A549 (cell line): ENCODE measurements at regions not wholly inside any gene's neighbourhood (a gene's known extent, or its start where the extent isn't known, plus 50 kb on each side); places are given as distances from the start of the nearest gene placed in this dataset.
A peak's percentile ranks its signal among the peaks of the same experiment; 100 is the strongest.

Source experiments
- ATAC-seq, 2 experiments: fragments of 200-7000 bp in 1 of 2; fragments of >200 bp in 1 of 2; cut with Nextera tagmentation in 1 of 2; cut with Tn5 transposase in 1 of 2; 3 replicates each; pipeline versions ENCODE4 v1.8.0 to v1.9.1; 2018 to 2020; ENCODE audit warnings: mild to moderate bottlenecking in 1 of 2, moderate library complexity in 1 of 2
- CTCF ChIA-PET: fragments of 300-600 bp; sonication (Branson Sonifier 250); formaldehyde crosslinking; extraction: SDS; loops from one replicate; lab custom pipeline; 2021; ENCODE audit warnings: antibody characterized with exemption, inconsistent platforms; lab: Yijun Ruan, JAX
- POLR2A ChIA-PET: fragments of 350-600 bp; formaldehyde crosslinking; extraction: SDS; loops from one replicate; lab custom pipeline; 2021; ENCODE audit warnings: antibody characterized with exemption, inconsistent platforms; lab: Yijun Ruan, JAX
- DNase-seq, 2 experiments: peaks; one replicate each; pipeline versions ENCODE4 v3.0.0 to v3.0.0-alpha.2; 2011 to 2016; ENCODE audit warnings: low read depth in 1 of 2, low spot score in 1 of 2
- FAIRE-seq: peaks from 2 replicates; lab custom pipeline; 2011; peaks lifted over from hg19 to GRCh38; lab: Jason Lieb, UNC
- H3K27ac ChIP-seq, 2 experiments: fragments of >200 bp; sonication (Bioruptor Twin); formaldehyde crosslinking; 3 replicates each; pipeline ENCODE4 v1.5.1; 2016 to 2017
- H3K4me1 ChIP-seq: fragments of >200 bp; sonication (Bioruptor Twin); formaldehyde crosslinking; 3 replicates; pipeline ENCODE4 v1.6.1; 2016
- H3K4me2 ChIP-seq: fragments of >200 bp; sonication (Bioruptor Twin); formaldehyde crosslinking; 3 replicates; pipeline ENCODE4 v1.6.1; 2016
- H3K4me3 ChIP-seq: fragments of >200 bp; sonication (Bioruptor Twin); formaldehyde crosslinking; 3 replicates; pipeline ENCODE4 v1.5.1; 2016
- H3K9me3 ChIP-seq: fragments of >200 bp; sonication (Bioruptor Twin); formaldehyde crosslinking; 3 replicates; pipeline ENCODE4 v1.6.1; 2016
- BHLHE40 ChIP-seq: IDR thresholded peaks from 2 replicates; pipeline ENCODE4 v1.6.1; 2012; ENCODE audit warnings: low read depth, low read length, inconsistent platforms
- CHD2 ChIP-seq: fragments of 150-350 bp; IDR thresholded peaks from 2 replicates; pipeline ENCODE4 v1.6.1; 2014; ENCODE audit warnings: low read length; ENCODE audit not compliant: partially characterized antibody
- E2F6 ChIP-seq: IDR thresholded peaks from 2 replicates; pipeline ENCODE4 v1.6.1; 2012; ENCODE audit warnings: low read depth, borderline replicate concordance
- EHF ChIP-seq: fragments of 250-450 bp; sonication (Bioruptor Pico); IDR thresholded peaks from 2 replicates; pipeline ENCODE4 v1.5.0; 2020; ENCODE audit warnings: mild to moderate bottlenecking
- EP300 ChIP-seq, 2 experiments: fragments of >200 bp; sonication (Bioruptor Twin); formaldehyde crosslinking; IDR thresholded peaks; 2 replicates in 1 of 2; 3 replicates in 1 of 2; pipeline ENCODE4 v1.6.1; 2016 to 2017
- ESRRA ChIP-seq: fragments of 150-350 bp; IDR thresholded peaks from 2 replicates; pipeline ENCODE4 v1.6.1; 2014; ENCODE audit warnings: mild to moderate bottlenecking, low read length, borderline replicate concordance
- FOSL2 ChIP-seq, 2 experiments: fragments of 450-650 bp in 1 of 2; fragments of >200 bp in 1 of 2; sonication (Bioruptor Twin) in 1 of 2; formaldehyde crosslinking; IDR thresholded peaks; 2 replicates each; pipeline versions ENCODE4 v1.5.0 to v1.6.1; 2016 to 2020; ENCODE audit warnings: mild to moderate bottlenecking in 1 of 2, moderate library complexity in 1 of 2
- FOXS1 ChIP-seq: fragments of 250-450 bp; sonication (Bioruptor Pico); IDR thresholded peaks from 2 replicates; pipeline ENCODE4 v1.5.0; 2020; ENCODE audit warnings: mild to moderate bottlenecking, moderate library complexity
- GATA3 ChIP-seq: IDR thresholded peaks from 2 replicates; pipeline ENCODE4 v1.6.1; 2012; ENCODE audit warnings: borderline replicate concordance
- HOXB13 ChIP-seq: fragments of 250-450 bp; sonication (Bioruptor Pico); IDR thresholded peaks from 2 replicates; pipeline ENCODE4 v1.5.0; 2020; ENCODE audit warnings: low read depth, mild to moderate bottlenecking, moderate library complexity
- JUNB ChIP-seq: fragments of >200 bp; sonication (Bioruptor Twin); formaldehyde crosslinking; IDR thresholded peaks from 2 replicates; pipeline ENCODE4 v1.6.1; 2016
- MAFK ChIP-seq: fragments of 450-650 bp; IDR thresholded peaks from 2 replicates; pipeline ENCODE4 v1.6.1; 2014; ENCODE audit not compliant: partially characterized antibody
- MAX ChIP-seq: IDR thresholded peaks from 2 replicates; pipeline ENCODE4 v1.6.1; 2012
- MYC ChIP-seq: IDR thresholded peaks from 2 replicates; pipeline ENCODE4 v1.6.1; 2012; ENCODE audit warnings: mild to moderate bottlenecking, inconsistent platforms, low read length, improper control_type of control experiment, borderline replicate concordance
- NR3C1 ChIP-seq: fragments of >200 bp; sonication (Bioruptor Twin); formaldehyde crosslinking; IDR thresholded peaks from 3 replicates; pipeline ENCODE4 v1.6.1; 2017
- PHF8 ChIP-seq: fragments of 200-600 bp; sonication (generic); IDR thresholded peaks from 2 replicates; pipeline ENCODE4 v1.6.1; 2016; ENCODE audit warnings: low read depth, mild to moderate bottlenecking, antibody characterized with exemption, moderate library complexity, borderline replicate concordance
- POLR2AphosphoS2 ChIP-seq: conservative IDR thresholded peaks from 2 replicates; pipeline ENCODE4 v1.6.1; 2012; ENCODE audit warnings: low read length, improper control_type of control experiment, inconsistent platforms
- RARB ChIP-seq: fragments of 250-450 bp; sonication (Bioruptor Pico); IDR thresholded peaks from 2 replicates; pipeline ENCODE4 v1.8.0; 2021; ENCODE audit warnings: mild to moderate bottlenecking, moderate library complexity
- RCOR1 ChIP-seq: fragments of 150-350 bp; IDR thresholded peaks from 2 replicates; pipeline ENCODE4 v1.6.1; 2014; ENCODE audit warnings: antibody characterized with exemption, low read length, low read depth
- RNF2 ChIP-seq: fragments of 200-600 bp; sonication (generic); IDR thresholded peaks from 2 replicates; pipeline ENCODE4 v1.6.1; 2016; ENCODE audit warnings: low read depth, mild to moderate bottlenecking, antibody characterized with exemption, moderate library complexity, borderline replicate concordance
- SMC3 ChIP-seq: fragments of >200 bp; sonication (Bioruptor Twin); formaldehyde crosslinking; IDR thresholded peaks from 3 replicates; pipeline ENCODE4 v1.6.1; 2018; ENCODE audit warnings: inconsistent platforms
- SREBF2 ChIP-seq: fragments of 450-650 bp; IDR thresholded peaks from 2 replicates; pipeline ENCODE4 v1.6.1; 2014; ENCODE audit warnings: mild to moderate bottlenecking, moderate library complexity
- TP53 ChIP-seq: fragments of 250-450 bp; sonication (Bioruptor Pico); IDR thresholded peaks from 2 replicates; pipeline ENCODE4 v1.5.0; 2021; ENCODE audit warnings: mild to moderate bottlenecking, moderate library complexity
- USF2 ChIP-seq: fragments of 450-650 bp; IDR thresholded peaks from 2 replicates; pipeline ENCODE4 v1.6.1; 2014; ENCODE audit warnings: antibody characterized with exemption
- ZFP36 ChIP-seq: fragments of 450-650 bp; IDR thresholded peaks from 2 replicates; pipeline ENCODE4 v1.6.1; 2014; ENCODE audit warnings: borderline replicate concordance; ENCODE audit not compliant: partially characterized antibody
- ZNF302 ChIP-seq: fragments of 250-450 bp; sonication (Bioruptor Pico); IDR thresholded peaks from 2 replicates; pipeline ENCODE4 v1.9.0; 2021; ENCODE audit warnings: inconsistent platforms, mild to moderate bottlenecking, moderate library complexity
- ZSCAN20 ChIP-seq: fragments of 250-450 bp; sonication (Bioruptor Pico); IDR thresholded peaks from 2 replicates; pipeline ENCODE4 v1.8.0; 2022; ENCODE audit warnings: mild to moderate bottlenecking, moderate library complexity
- WGBS: methylation state at CpG from one replicate; pipeline ENCODE4 v1.1.6; 2017; ENCODE audit errors: missing lambda C conversion rate; 5-methylcytosine and 5-hydroxymethylcytosine counted together
- TF ChIP-seq, protein P1 (sequence below): fragments of >200 bp; sonication (Bioruptor Twin); formaldehyde crosslinking; IDR thresholded peaks from 2 replicates; pipeline ENCODE4 v1.6.1; 2016

DNA sequence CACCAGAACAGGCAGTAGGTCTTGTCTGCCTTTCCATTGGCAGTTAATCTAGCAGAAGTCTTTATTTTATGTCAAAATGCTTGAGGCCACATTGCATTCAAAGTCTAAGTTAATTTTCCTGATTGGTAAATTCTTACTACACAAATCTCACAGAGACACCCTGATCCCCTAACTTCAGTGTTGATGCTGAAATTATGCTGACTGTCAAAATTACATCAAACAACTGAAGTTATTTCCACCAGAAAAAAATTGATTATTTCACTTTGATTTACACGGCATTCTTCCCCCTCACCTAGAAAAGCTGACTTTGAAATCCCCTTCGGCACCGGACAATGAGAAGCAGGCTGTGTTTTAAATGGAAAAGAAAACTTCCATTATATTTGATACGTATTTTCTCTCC, 99.1 kb downstream of the MAF start:
- ATAC-seq (no peak), DNase-seq (no peak), FAIRE-seq (no peak)
- TF ChIP-seq ZNF302 (CRISPR knock-in tag): no peak
- TF ChIP-seq MAFK: peak; percentile 83
- no peak for TF ChIP-seq HOXB13 (CRISPR knock-in tag)
- no peak for TF ChIP-seq SREBF2
- Histone ChIP-seq H3K4me3 (no peak overlapping the region), H3K4me1 (no peaks in the 10 kb centered on the region), H3K27ac (no peak overlapping the region), H3K9me3 (no peaks in the 10 kb centered on the region; the same call in 2 of the 3 replicates), H3K4me2 (no peak overlapping the region)
- ChIA-PET CTCF (no interaction called here), POLR2A (no interaction called here)
- WGBS: 63% methylated on average over 4 of the region's 4 CpGs

DNA sequence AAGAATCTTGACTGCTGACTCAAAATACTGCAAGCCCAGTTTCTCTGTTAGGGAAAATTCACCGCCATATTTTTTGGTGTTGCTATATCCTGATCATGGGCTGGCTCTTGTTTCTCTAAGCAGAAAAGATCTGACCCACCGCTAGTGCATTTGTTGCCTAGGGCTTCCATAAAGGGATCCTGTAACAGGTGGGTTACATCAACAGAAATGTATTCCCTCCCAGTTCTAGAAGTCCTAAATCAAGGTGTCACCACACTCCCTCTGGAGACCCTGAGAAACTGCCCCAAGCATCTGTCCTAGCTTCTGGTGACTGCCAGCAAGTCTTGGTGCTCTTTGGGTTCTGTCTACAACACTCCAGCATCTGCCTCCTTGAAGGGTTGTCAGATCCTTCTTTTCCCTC, 99.7 kb downstream of the MAF start:
- Histone ChIP-seq H3K9me3 (no peaks in the 10 kb centered on the region; the same call in 2 of the 3 replicates), H3K4me1 (no peaks in the 10 kb centered on the region), H3K27ac (no peak overlapping the region), H3K4me3 (no peak overlapping the region), H3K4me2 (no peak overlapping the region)
- DNase-seq (no peak), FAIRE-seq (no peak), ATAC-seq (no peak)
- WGBS: 17% methylated on average over 2 of the region's 2 CpGs
- TF ChIP-seq NR3C1: no peak
- no peak for TF ChIP-seq ZSCAN20 (CRISPR knock-in tag)
- TF ChIP-seq RCOR1: no peak
- TF ChIP-seq MAFK: no peak
- CTCF ChIA-PET: no interaction called here
- POLR2A ChIA-PET: no interaction called here

DNA sequence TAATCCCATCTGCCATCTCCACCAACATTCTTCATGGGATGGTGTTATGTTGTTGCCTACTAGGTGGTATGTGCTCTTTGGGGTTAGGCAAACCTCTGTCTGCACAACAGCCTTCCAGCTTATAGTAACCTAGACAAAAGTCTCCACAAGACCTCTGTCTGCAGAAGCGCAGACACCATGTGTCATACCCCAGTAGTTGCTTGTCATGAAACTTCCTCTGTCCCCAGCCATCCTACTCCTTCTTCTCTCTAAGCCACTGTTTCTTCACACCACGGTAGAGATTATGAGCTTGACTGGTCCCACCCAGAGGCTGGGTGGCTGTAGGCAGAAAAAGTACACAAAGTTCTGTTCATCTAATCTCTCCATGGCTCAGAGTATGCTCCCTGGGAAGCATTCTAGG, 100.3 kb downstream of the MAF start:
- ChIA-PET POLR2A (no interaction called here), CTCF (interaction anchor here (0.8 kb wide), 1 partner anchor 17 kb away, joined by 3 read pairs; no protein-coding TSS in a partner anchor)
- WGBS: 55% methylated on average over 2 of the region's 2 CpGs
- Histone ChIP-seq H3K4me2 (no peak overlapping the region), H3K4me3 (no peak overlapping the region), H3K4me1 (no peaks in the 10 kb centered on the region), H3K9me3 (no peaks in the 10 kb centered on the region; the same call in 2 of the 3 replicates), H3K27ac (no peak overlapping the region)
- DNase-seq: no peak
- TF ChIP-seq, protein P1, sequence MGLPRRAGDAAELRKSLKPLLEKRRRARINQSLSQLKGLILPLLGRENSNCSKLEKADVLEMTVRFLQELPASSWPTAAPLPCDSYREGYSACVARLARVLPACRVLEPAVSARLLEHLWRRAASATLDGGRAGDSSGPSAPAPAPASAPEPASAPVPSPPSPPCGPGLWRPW: no peak
- no peak for TF ChIP-seq POLR2AphosphoS2
- no peak for TF ChIP-seq CHD2
- no peak for TF ChIP-seq TP53 (CRISPR knock-in tag)
- TF ChIP-seq ZFP36: no peak
- no peak for TF ChIP-seq USF2
- TF ChIP-seq EP300 (IDR thresholded peaks at IDR 0.05): no peak
- no peak for TF ChIP-seq RCOR1
- TF ChIP-seq MYC: no peak
- no peak for TF ChIP-seq MAX
- no peak for TF ChIP-seq PHF8
- no peak for TF ChIP-seq E2F6
- TF ChIP-seq EHF (CRISPR knock-in tag): no peak
- TF ChIP-seq JUNB: no peak
- TF ChIP-seq FOXS1 (CRISPR knock-in tag): no peak
- FAIRE-seq: no peak
- no peak for ATAC-seq

GRCh38 chr16:79498928-79499327, 101.6 kb downstream of the MAF start:
- no peaks in the 10 kb centered on the region; the same call in 2 of the 3 replicates for H3K9me3 ChIP-seq
- ChIA-PET CTCF (no interaction called here), POLR2A (no interaction called here)
- no peak overlapping the region for H3K4me2 ChIP-seq
- no peak for DNase-seq
- WGBS: 7% methylated on average over 1 of the region's 1 CpG
- no peak for ATAC-seq
- FAIRE-seq: no peak
- H3K27ac ChIP-seq: no peak overlapping the region
- H3K4me1 ChIP-seq: no peaks in the 10 kb centered on the region
- no peak overlapping the region for H3K4me3 ChIP-seq
- TF ChIP-seq RNF2: no peak
- no peak for TF ChIP-seq RARB (CRISPR knock-in tag)
- TF ChIP-seq, protein P1: no peak
- no peak for TF ChIP-seq GATA3
- TF ChIP-seq ZFP36: no peak
- TF ChIP-seq SMC3: no peak
- TF ChIP-seq BHLHE40: no peak
- TF ChIP-seq POLR2AphosphoS2: no peak
- no peak for TF ChIP-seq FOSL2 (IDR thresholded peaks at IDR 0.05)
- no peak for TF ChIP-seq FOSL2 (CRISPR knock-in tag; IDR thresholded peaks at IDR 0.05)
- no peak for TF ChIP-seq ZSCAN20 (CRISPR knock-in tag)
- TF ChIP-seq PHF8: no peak
- TF ChIP-seq ESRRA: no peak
